K562 (cell line): ENCODE measurements at regions not wholly inside any gene's neighbourhood (a gene's known extent, or its start where the extent isn't known, plus 50 kb on each side); places are given as distances from the start of the nearest gene placed in this dataset.

Experiments
- ATAC-seq: fragments of 200-7000 bp; cut with Tn5 transposase; 3 replicates; pipeline ENCODE4 v1.9.1; 2020; ENCODE audit warnings: moderate library complexity
- BruUV-seq: library from RNA; stranded (reverse); fragments of 400-500 nt; replicated peaks from 2 replicates; lab custom pipeline; 2021; lab: Mats Ljungman, UMichigan
- CTCF ChIA-PET: fragments of 300-600 bp; formaldehyde crosslinking; extraction: SDS; loops from one replicate; lab custom pipeline; 2021; ENCODE audit warnings: low intra/inter-chr PET ratio; lab: Yijun Ruan, JAX
- POLR2A ChIA-PET: fragments of 300-600, 350-650 bp; sonication (Branson Sonifier 250); formaldehyde crosslinking; extraction: SDS; loops from one replicate; lab custom pipeline; 2021; ENCODE audit warnings: antibody characterized with exemption, inconsistent platforms; lab: Yijun Ruan, JAX
- DNase-seq, 4 experiments: peaks; one replicate each; pipeline versions ENCODE4 v3.0.0 to v3.0.0-alpha.2; 2011 to 2018; ENCODE audit warnings: low spot score in 3 of 4, mixed read lengths in 3 of 4; ENCODE audit errors: extremely low read depth in 1 of 4
- FAIRE-seq: peaks from 2 replicates; lab custom pipeline; 2011; peaks lifted over from hg19 to GRCh38; lab: Jason Lieb, UNC
- H2AFZ ChIP-seq: 2 replicates; pipeline ENCODE4 v1.6.0; 2011; ENCODE audit warnings: low read depth, low read length, control low read depth, inconsistent platforms
- H3K27ac ChIP-seq: fragments of 200-600 bp; 3 replicates; pipeline ENCODE4 v1.8.0; 2011; ENCODE audit warnings: low read depth, mild to moderate bottlenecking, control low read depth, inconsistent platforms, low read length, moderate library complexity, mixed read lengths; ENCODE audit errors: extremely low read depth
- H3K27me3 ChIP-seq, 2 experiments: fragments of 300-600 bp in 1 of 2; 2 replicates in 1 of 2; 3 replicates in 1 of 2; pipeline versions ENCODE4 v1.6.0 to v1.8.0; 2011; ENCODE audit warnings: inconsistent platforms in 2 of 2, low read length in 2 of 2, mild to moderate bottlenecking in 1 of 2, mixed read lengths in 1 of 2, moderate library complexity in 1 of 2; ENCODE audit not compliant: control insufficient read depth in 2 of 2, insufficient read depth in 2 of 2
- H3K36me3 ChIP-seq: fragments of 300-600 bp; 3 replicates; pipeline ENCODE4 v1.8.0; 2011; ENCODE audit warnings: mild to moderate bottlenecking, low read length, inconsistent platforms; ENCODE audit not compliant: control insufficient read depth, insufficient read depth
- H3K4me1 ChIP-seq, 2 experiments: fragments of 200-600 bp in 1 of 2; replicated peaks in 1 of 2; 2 replicates in 1 of 2; 3 replicates in 1 of 2; pipeline versions ENCODE4 v1.5.1 to v1.8.0; 2011; ENCODE audit warnings: inconsistent platforms in 2 of 2, low read length in 2 of 2, mild to moderate bottlenecking in 1 of 2, mixed read lengths in 1 of 2, moderate library complexity in 1 of 2; ENCODE audit not compliant: control insufficient read depth in 2 of 2, insufficient read depth in 2 of 2
- H3K4me2 ChIP-seq: 2 replicates; pipeline ENCODE4 v1.6.1; 2011; ENCODE audit warnings: low read length, control low read depth, inconsistent platforms, mixed read lengths; ENCODE audit not compliant: insufficient read depth
- H3K4me3 ChIP-seq: fragments of 200-600 bp; sonication (generic), shearing (Covaris generic); 2 replicates; pipeline ENCODE4 v1.5.1; 2016; ENCODE audit warnings: control low read depth, inconsistent platforms
- H3K79me2 ChIP-seq: fragments of 200-600 bp; 3 replicates; pipeline ENCODE4 v1.8.0; 2011; ENCODE audit warnings: low read length, inconsistent platforms; ENCODE audit not compliant: control insufficient read depth, insufficient read depth
- H3K9ac ChIP-seq, 2 experiments: 2 replicates each; pipeline versions ENCODE4 v1.6.0 to v1.6.1; 2011; ENCODE audit warnings: low read depth in 2 of 2, low read length in 2 of 2, control low read depth in 1 of 2, inconsistent platforms in 1 of 2, mild to moderate bottlenecking in 1 of 2, mixed read lengths in 1 of 2; ENCODE audit not compliant: insufficient read depth in 1 of 2
- H3K9me1 ChIP-seq: one replicate; pipeline ENCODE4 v1.6.0; 2011; ENCODE audit warnings: inconsistent platforms, mild to moderate bottlenecking, low read length, moderate library complexity; ENCODE audit not compliant: control insufficient read depth, insufficient read depth
- H3K9me3 ChIP-seq: replicated peaks from 2 replicates; pipeline ENCODE4 v1.5.1; 2011; ENCODE audit warnings: low read depth, low read length, inconsistent platforms; ENCODE audit not compliant: control insufficient read depth, insufficient read depth
- H4K20me1 ChIP-seq: replicated peaks from 2 replicates; pipeline ENCODE4 v1.6.1; 2011; ENCODE audit warnings: low read length, inconsistent platforms, mixed read lengths; ENCODE audit not compliant: control insufficient read depth, insufficient read depth
- ARNT ChIP-seq, 2 experiments: fragments of 450-650 bp; IDR thresholded peaks; 2 replicates each; pipeline ENCODE4 v1.6.1; 2016; ENCODE audit warnings: mild to moderate bottlenecking in 1 of 2
- COPS2 ChIP-seq: fragments of 450-650 bp; conservative IDR thresholded peaks from 2 replicates; pipeline ENCODE4 v1.6.1; 2016; ENCODE audit warnings: mild to moderate bottlenecking, moderate library complexity
- CREB5 ChIP-seq: fragments of 250-450 bp; sonication (Bioruptor Pico); IDR thresholded peaks from 2 replicates; pipeline ENCODE4 v1.5.0; 2020; ENCODE audit warnings: mild to moderate bottlenecking
- GATAD2A ChIP-seq: fragments of 450-650 bp; IDR thresholded peaks from 2 replicates; pipeline ENCODE4 v1.6.1; 2017
- GTF2E2 ChIP-seq: fragments of 200-800 bp; sonication (Bioruptor generic); IDR thresholded peaks from 2 replicates; pipeline ENCODE4 v1.6.1; 2016; ENCODE audit warnings: missing genetic modification characterization, missing compliant biosample characterization
- HMG20B ChIP-seq: fragments of 250-450 bp; sonication (Bioruptor Pico); IDR thresholded peaks from 2 replicates; pipeline ENCODE4 v1.5.0; 2021; ENCODE audit warnings: mild to moderate bottlenecking
- MLX ChIP-seq, 2 experiments: fragments of 450-650 bp in 1 of 2; sonication (generic) in 1 of 2; formaldehyde crosslinking; conservative IDR thresholded peaks; 2 replicates each; pipeline versions ENCODE4 v1.4.0 to v1.8.1; 2020 to 2022; ENCODE audit warnings: mild to moderate bottlenecking in 1 of 2, missing genetic modification reagents in 1 of 2
- NFXL1 ChIP-seq: fragments of 450-650 bp; formaldehyde crosslinking; IDR thresholded peaks from 2 replicates; pipeline ENCODE4 v1.4.0; 2021; ENCODE audit warnings: mild to moderate bottlenecking
- PHF21A ChIP-seq: fragments of 450-650 bp; IDR thresholded peaks from 2 replicates; pipeline ENCODE4 v1.6.1; 2017; ENCODE audit warnings: low read depth, borderline replicate concordance
- POLR3G ChIP-seq: IDR thresholded peaks from 2 replicates; pipeline ENCODE4 v1.6.1; 2011; ENCODE audit not compliant: insufficient read length, insufficient replicate concordance; ENCODE audit errors: extremely low read depth
- RHOXF2B ChIP-seq: fragments of 250-450 bp; sonication (Bioruptor Pico); conservative IDR thresholded peaks from 2 replicates; pipeline ENCODE4 v1.5.1; 2021
- RNF2 ChIP-seq: sonication (generic); IDR thresholded peaks from 2 replicates; pipeline ENCODE4 v1.6.1; 2016
- SAP30 ChIP-seq: fragments of 200-600 bp; sonication (generic); IDR thresholded peaks from 2 replicates; pipeline ENCODE4 v1.6.1; 2012; ENCODE audit warnings: borderline replicate concordance, low read depth, mild to moderate bottlenecking, moderate library complexity, low read length, control low read depth, inconsistent platforms; ENCODE audit not compliant: insufficient read depth, poor library complexity, severe bottlenecking
- SIRT6 ChIP-seq: IDR thresholded peaks from one replicate; pipeline ENCODE4 v1.6.1; 2012; ENCODE audit warnings: low read depth, mild to moderate bottlenecking, control low read depth, inconsistent platforms, low read length, moderate library complexity
- SNRNP70 ChIP-seq: fragments of 200-400 bp; formaldehyde crosslinking; optimal IDR thresholded peaks from 2 replicates; pipeline ENCODE3; 2017; ENCODE audit warnings: low read depth, low read length
- THRA ChIP-seq: fragments of 450-650 bp; IDR thresholded peaks from 2 replicates; pipeline ENCODE4 v1.6.1; 2017; ENCODE audit warnings: mild to moderate bottlenecking, moderate library complexity
- ZBED1 ChIP-seq: IDR thresholded peaks from 2 replicates; pipeline ENCODE4 v1.6.1; 2014
- ZNF253 ChIP-seq: fragments of 250-450 bp; sonication (Bioruptor Pico); conservative IDR thresholded peaks from 2 replicates; pipeline ENCODE4 v1.6.1; 2021; ENCODE audit warnings: mild to moderate bottlenecking
- ZNF444 ChIP-seq: fragments of 250-450 bp; sonication (Bioruptor Pico); IDR thresholded peaks from 2 replicates; pipeline ENCODE4 v1.4.0; 2020; ENCODE audit warnings: mild to moderate bottlenecking, moderate library complexity
- ZSCAN32 ChIP-seq: fragments of 450-650 bp; formaldehyde crosslinking; IDR thresholded peaks from 2 replicates; pipeline ENCODE4 v1.4.0; 2020; ENCODE audit warnings: mild to moderate bottlenecking, moderate library complexity
- WGBS: fragments of 100-300 bp; shearing (Covaris generic); methylation state at CpG from one replicate; pipeline ENCODE4 v1.1.6; 2016; ENCODE audit warnings: low coverage, mixed read lengths; ENCODE audit not compliant: insufficient coverage; ENCODE audit errors: missing lambda C conversion rate; 5-methylcytosine and 5-hydroxymethylcytosine counted together
- in situ Hi-C: fragments of 300-500 bp; cut with MboI; formaldehyde crosslinking; loops from 4 replicates; pipeline ENCODE4 v1.15.0; 2018; ENCODE audit warnings: inconsistent platforms, mixed read lengths
- intact Hi-C: fragments of 100-400 bp; cut with micrococcal nuclease; formaldehyde crosslinking; loops from 2 replicates; pipeline ENCODE4 v1.14.2; 2022

GRCh38 chr11:76284161-76284560 is 77.9 kb upstream of the WNT11 start (continued):
- TF ChIP-seq PHF21A (no peak), CREB5 (CRISPR knock-in tag) (no peak), MLX (CRISPR knock-in tag; conservative IDR thresholded peaks at IDR 0.05) (no peak), ARNT (IDR thresholded peaks at IDR 0.05) (no peak)

GRCh38 chr11:76282811-76283595 is 76.7 kb upstream of the WNT11 start:
- H3K27me3 ChIP-seq: peaks cover 37 to 89% of the 10 kb centered on the region in 2 experiments; a peak in 4 of 5 replicates
- peaks cover 13% of the 10 kb centered on the region; the same call in 1 of the 2 replicates for H4K20me1 ChIP-seq

More at GRCh38 chr11:76282811-76283595, 76.7 kb upstream of the WNT11 start:
- TF ChIP-seq GATAD2A (no peak), ZBED1 (no peak), RNF2 (no peak), ZNF444 (CRISPR knock-in tag) (no peak), SIRT6 (no peak), SAP30 (no peak), RHOXF2B (no peak), GTF2E2 (tag) (no peak), SNRNP70 (no peak), HMG20B (CRISPR knock-in tag) (no peak), ZSCAN32 (CRISPR knock-in tag) (no peak), POLR3G (no peak), NFXL1 (CRISPR knock-in tag) (no peak), COPS2 (no peak), ZNF253 (CRISPR knock-in tag) (no peak), THRA (no peak)
- ATAC-seq (no peak), DNase-seq (no peak), FAIRE-seq (no peak)
- no peak overlapping the region for H3K4me2 ChIP-seq
- H3K9ac ChIP-seq: no peak overlapping the region
- ChIA-PET POLR2A (interaction anchor here (0.6 to 1.1 kb wide), 2 partner anchors 11 to 141 kb away, joined by 3 to 4 read pairs; no protein-coding TSS in a partner anchor), CTCF (no interaction called here)
- H3K4me1 ChIP-seq: peaks cover 0 to 11% of the 10 kb centered on the region in 2 experiments; a peak in 2 of 5 replicates
- no peaks in the 10 kb centered on the region for H3K9me3 ChIP-seq
- intact Hi-C loops: no loop called here
- WGBS: 6% methylated on average over 9 of the region's 10 CpGs
- H3K36me3 ChIP-seq: no peaks in the 10 kb centered on the region
- H3K9me1 ChIP-seq: no peaks in the 10 kb centered on the region
- no peak overlapping the region for H3K27ac ChIP-seq
- in situ Hi-C loops: no loop called here
- no TSS peak for BruUV-seq
- no peaks in the 10 kb centered on the region for H3K79me2 ChIP-seq
- no peak overlapping the region for H3K4me3 ChIP-seq
- H2AFZ ChIP-seq: no peak overlapping the region
